ENCODE measurements at regions not wholly inside any gene's neighbourhood (a gene's known extent, or its start where the extent isn't known, plus 50 kb on each side); places are given as distances from the start of the nearest gene placed in this dataset.

DNA sequence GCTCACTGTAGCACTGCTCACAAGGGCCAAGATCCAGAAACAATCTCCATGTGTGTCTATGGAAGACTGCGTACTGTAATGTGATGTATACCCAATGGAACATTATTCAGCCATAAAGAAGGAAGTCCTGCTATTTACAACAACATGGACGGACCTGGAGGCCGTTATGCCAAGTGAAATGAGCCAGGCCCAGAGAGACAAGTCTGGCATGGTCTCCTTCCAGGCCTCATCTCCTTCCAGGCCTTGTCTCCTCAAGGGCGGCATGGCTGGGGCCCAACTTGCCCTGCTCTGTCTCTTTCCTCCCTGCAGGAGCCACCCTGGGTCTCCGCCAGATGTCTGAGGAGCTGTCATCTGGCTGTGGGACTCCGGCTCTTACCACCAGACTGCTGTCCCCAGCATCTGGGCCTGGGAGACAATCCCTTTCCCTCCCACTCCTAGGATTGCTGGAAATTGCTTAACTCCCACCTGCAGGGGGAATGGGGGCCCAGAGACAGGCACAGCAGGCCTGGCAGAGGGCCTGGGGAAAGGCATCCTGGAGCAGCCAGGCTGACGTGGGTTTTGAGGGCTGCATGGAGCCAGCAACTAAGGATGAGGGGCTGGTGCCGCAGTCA lies 1326.6 kb downstream of the TBC1D22A start:
- Histone ChIP-seq H3K9me3 (ENCODE audit: insufficient read depth, low read depth, low read length) (no peaks in the 10 kb centered on the region), H3K79me2 (ENCODE audit: insufficient read depth, low read length) (no peaks in the 10 kb centered on the region)

DNA sequence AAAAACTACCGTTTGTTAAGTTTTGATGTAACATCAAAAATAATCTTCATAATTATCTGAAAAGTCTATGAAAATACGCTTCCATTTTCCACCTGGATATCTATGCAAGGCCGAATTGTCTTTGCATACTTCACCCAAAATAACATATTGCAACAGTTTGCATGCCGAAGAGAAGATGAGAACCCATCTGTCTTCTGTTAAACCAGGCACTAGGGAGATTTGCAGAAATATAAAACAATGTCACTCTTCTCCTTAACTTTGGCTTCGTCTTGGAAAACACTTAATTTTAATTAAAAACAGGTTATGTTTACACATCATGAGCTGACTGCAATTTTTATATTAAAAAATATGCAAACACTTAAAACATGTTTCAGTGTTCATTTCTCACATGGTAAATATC lies 1325.8 kb downstream of the TBC1D22A start:
- no peaks in the 10 kb centered on the region for H3K9me3 ChIP-seq (ENCODE audit: insufficient read depth, low read depth, low read length)
- no peak overlapping the region for H3K4me2 ChIP-seq (ENCODE audit: low read depth, low read length, poor library complexity, severe bottlenecking)
- no peaks in the 10 kb centered on the region for H3F3A ChIP-seq (ENCODE audit: low read depth)
- H3K79me2 ChIP-seq (ENCODE audit: insufficient read depth, low read length) = no peaks in the 10 kb centered on the region
- H3K27me3 ChIP-seq (ENCODE audit: insufficient read depth, low read length, poor library complexity, severe bottlenecking) = no peaks in the 10 kb centered on the region
- H2AFZ ChIP-seq (ENCODE audit: low read length) = no peak overlapping the region
- no peaks in the 10 kb centered on the region for H4K20me1 ChIP-seq (ENCODE audit: insufficient read depth, low read length, poor library complexity, severe bottlenecking)
- no peaks in the 10 kb centered on the region for H3K36me3 ChIP-seq (ENCODE audit: insufficient read depth, low read length)
- no peaks in the 10 kb centered on the region for H3K9me2 ChIP-seq (replicated peaks; ENCODE audit: low read depth, low read length)
- TF ChIP-seq, protein P1, sequence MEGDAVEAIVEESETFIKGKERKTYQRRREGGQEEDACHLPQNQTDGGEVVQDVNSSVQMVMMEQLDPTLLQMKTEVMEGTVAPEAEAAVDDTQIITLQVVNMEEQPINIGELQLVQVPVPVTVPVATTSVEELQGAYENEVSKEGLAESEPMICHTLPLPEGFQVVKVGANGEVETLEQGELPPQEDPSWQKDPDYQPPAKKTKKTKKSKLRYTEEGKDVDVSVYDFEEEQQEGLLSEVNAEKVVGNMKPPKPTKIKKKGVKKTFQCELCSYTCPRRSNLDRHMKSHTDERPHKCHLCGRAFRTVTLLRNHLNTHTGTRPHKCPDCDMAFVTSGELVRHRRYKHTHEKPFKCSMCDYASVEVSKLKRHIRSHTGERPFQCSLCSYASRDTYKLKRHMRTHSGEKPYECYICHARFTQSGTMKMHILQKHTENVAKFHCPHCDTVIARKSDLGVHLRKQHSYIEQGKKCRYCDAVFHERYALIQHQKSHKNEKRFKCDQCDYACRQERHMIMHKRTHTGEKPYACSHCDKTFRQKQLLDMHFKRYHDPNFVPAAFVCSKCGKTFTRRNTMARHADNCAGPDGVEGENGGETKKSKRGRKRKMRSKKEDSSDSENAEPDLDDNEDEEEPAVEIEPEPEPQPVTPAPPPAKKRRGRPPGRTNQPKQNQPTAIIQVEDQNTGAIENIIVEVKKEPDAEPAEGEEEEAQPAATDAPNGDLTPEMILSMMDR (conservative IDR thresholded peaks at IDR 0.05; ENCODE audit: low read length) = no peak
- TF ChIP-seq EZH2phosphoT487 (IDR thresholded peaks at IDR 0.05; ENCODE audit: borderline replicate concordance) = no peak
- H3K9ac ChIP-seq (ENCODE audit: low read depth, low read length, poor library complexity, severe bottlenecking) = no peak overlapping the region
- no peak overlapping the region for H3K4me3 ChIP-seq (ENCODE audit: low read length, poor library complexity, severe bottlenecking)
- H3K4me1 ChIP-seq (ENCODE audit: insufficient read depth, low read length, poor library complexity, severe bottlenecking) = peaks cover 33% of the 10 kb centered on the region

More for the DNA sequence above, 1326.6 kb downstream of the TBC1D22A start:
- Histone ChIP-seq H3F3A (ENCODE audit: low read depth) (no peaks in the 10 kb centered on the region), H3K36me3 (ENCODE audit: insufficient read depth, low read length) (no peaks in the 10 kb centered on the region), H3K9ac (ENCODE audit: low read depth, low read length, poor library complexity, severe bottlenecking) (no peak overlapping the region), H4K20me1 (ENCODE audit: insufficient read depth, low read length, poor library complexity, severe bottlenecking) (no peaks in the 10 kb centered on the region), H3K4me1 (ENCODE audit: insufficient read depth, low read length, poor library complexity, severe bottlenecking) (peaks cover 25% of the 10 kb centered on the region), H3K27me3 (ENCODE audit: insufficient read depth, low read length, poor library complexity, severe bottlenecking) (no peaks in the 10 kb centered on the region), H3K9me2 (replicated peaks; ENCODE audit: low read depth, low read length) (no peaks in the 10 kb centered on the region), H2AFZ (ENCODE audit: low read length) (no peak overlapping the region), H3K4me3 (ENCODE audit: low read length, poor library complexity, severe bottlenecking) (no peak overlapping the region), H3K4me2 (ENCODE audit: low read depth, low read length, poor library complexity, severe bottlenecking) (no peak overlapping the region)
- TF ChIP-seq, protein P1 (conservative IDR thresholded peaks at IDR 0.05; ENCODE audit: low read length) = no peak
- no peak for TF ChIP-seq EZH2phosphoT487 (IDR thresholded peaks at IDR 0.05; ENCODE audit: borderline replicate concordance)

DNA sequence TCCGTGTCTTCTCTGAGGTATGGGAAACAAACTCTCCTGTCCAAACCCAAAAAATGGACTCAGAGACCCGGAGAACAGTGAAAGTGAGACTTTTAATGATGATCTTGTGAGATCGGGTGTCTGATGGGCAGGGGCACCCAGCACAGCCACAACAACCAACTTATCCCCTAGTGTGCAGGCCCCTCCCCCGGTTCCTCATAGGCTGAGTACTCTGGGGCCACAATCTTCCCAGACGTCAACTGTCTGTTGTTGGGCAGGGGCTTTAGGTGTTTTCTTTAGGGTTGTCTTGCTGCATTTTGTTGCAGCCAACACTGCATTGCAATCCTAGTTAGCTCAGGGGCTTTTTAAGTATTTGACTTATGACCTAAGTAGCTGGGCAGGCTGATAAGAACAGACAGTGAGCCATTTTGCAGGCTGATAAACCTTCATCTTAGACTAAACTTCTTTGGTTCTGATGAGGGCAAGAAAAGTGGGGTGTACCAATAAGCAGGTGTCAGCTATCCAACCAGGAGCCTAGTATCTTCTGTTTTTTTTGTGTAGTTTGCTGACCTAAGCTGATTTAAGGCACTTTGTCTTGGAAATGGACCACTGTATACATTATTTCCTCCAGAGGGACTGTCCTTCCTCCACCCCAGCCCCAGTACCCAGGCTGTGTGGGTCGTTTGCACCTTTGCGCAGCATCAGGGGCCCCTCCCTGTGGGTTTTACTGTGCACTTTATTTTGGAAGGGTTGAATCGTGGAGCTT lies 1323.6 kb downstream of the TBC1D22A start:
- H3K36me3 ChIP-seq (ENCODE audit: insufficient read depth, low read length) = no peaks in the 10 kb centered on the region
- H3K27me3 ChIP-seq (ENCODE audit: insufficient read depth, low read length, poor library complexity, severe bottlenecking) = no peaks in the 10 kb centered on the region
- no peak overlapping the region for H3K4me2 ChIP-seq (ENCODE audit: low read depth, low read length, poor library complexity, severe bottlenecking)
- H3K79me2 ChIP-seq (ENCODE audit: insufficient read depth, low read length) = no peaks in the 10 kb centered on the region
- no peak overlapping the region for H3K4me3 ChIP-seq (ENCODE audit: low read length, poor library complexity, severe bottlenecking)
- H3F3A ChIP-seq (ENCODE audit: low read depth) = no peaks in the 10 kb centered on the region
- TF ChIP-seq, protein P1 (conservative IDR thresholded peaks at IDR 0.05; ENCODE audit: low read length) = no peak
- TF ChIP-seq EZH2phosphoT487 (IDR thresholded peaks at IDR 0.05; ENCODE audit: borderline replicate concordance) = no peak
- H2AFZ ChIP-seq (ENCODE audit: low read length) = no peak overlapping the region
- H4K20me1 ChIP-seq (ENCODE audit: insufficient read depth, low read length, poor library complexity, severe bottlenecking) = no peaks in the 10 kb centered on the region
- no peak overlapping the region for H3K9ac ChIP-seq (ENCODE audit: low read depth, low read length, poor library complexity, severe bottlenecking)
- no peaks in the 10 kb centered on the region for H3K9me3 ChIP-seq (ENCODE audit: insufficient read depth, low read depth, low read length)
- H3K9me2 ChIP-seq (replicated peaks; ENCODE audit: low read depth, low read length) = no peaks in the 10 kb centered on the region
- peaks cover 32% of the 10 kb centered on the region for H3K4me1 ChIP-seq (ENCODE audit: insufficient read depth, low read length, poor library complexity, severe bottlenecking)
